ENCODE measurements at regions not wholly inside any gene's neighbourhood (a gene's known extent, or its start where the extent isn't known, plus 50 kb on each side); places are given as distances from the start of the nearest gene placed in this dataset.
A peak's percentile ranks its signal among the peaks of the same experiment; 100 is the strongest.
"Not testable (repeated sequence)": the region's sequence is repeated elsewhere in the genome, so short reads cannot be mapped to it uniquely, and the experiment has no call there.

DNA sequence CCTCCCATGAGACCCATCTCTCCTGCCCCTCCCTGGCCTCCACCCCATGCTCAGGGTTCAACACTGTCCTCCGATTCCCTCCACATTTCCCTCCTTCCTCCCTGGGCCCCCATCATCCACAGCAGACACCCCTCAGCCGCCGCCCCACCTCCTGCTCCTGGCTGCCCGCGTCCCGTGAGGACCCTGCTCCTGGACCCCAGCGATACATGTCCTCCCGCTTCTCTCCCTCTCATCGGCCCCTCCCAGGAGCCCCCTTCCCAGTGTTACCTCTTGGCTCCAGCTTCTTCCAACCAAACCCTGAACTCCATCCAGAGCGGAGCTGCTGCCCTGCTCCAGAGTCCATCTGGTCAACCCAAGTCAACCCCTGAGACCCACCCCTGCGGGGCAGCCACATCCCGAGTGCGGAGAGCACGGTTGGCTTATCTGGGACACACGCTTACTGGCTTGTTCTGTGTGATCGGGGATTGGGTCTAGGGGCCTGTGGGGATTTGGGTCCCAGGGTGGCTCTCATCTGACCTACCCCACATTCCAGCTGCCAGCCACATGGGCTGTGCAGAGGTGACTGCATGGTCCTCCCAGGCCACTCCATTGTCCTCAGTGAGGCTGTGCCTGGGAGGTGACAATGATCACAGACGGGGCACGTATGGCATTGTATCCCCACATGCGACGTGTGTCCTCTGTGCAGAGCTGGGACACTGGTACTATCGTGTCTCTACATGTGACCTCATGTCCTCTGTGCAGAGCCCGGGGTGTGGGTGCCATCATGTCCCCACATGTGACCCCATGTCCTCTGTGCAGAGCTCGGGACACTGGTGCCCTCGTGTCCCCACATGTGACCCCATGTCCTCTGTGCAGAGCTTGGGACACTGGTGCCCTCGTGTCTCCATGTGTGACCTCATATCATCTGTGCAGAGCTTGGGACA is 333.6 kb downstream of the ADGRD1 start:
- no peak for DNase-seq

DNA sequence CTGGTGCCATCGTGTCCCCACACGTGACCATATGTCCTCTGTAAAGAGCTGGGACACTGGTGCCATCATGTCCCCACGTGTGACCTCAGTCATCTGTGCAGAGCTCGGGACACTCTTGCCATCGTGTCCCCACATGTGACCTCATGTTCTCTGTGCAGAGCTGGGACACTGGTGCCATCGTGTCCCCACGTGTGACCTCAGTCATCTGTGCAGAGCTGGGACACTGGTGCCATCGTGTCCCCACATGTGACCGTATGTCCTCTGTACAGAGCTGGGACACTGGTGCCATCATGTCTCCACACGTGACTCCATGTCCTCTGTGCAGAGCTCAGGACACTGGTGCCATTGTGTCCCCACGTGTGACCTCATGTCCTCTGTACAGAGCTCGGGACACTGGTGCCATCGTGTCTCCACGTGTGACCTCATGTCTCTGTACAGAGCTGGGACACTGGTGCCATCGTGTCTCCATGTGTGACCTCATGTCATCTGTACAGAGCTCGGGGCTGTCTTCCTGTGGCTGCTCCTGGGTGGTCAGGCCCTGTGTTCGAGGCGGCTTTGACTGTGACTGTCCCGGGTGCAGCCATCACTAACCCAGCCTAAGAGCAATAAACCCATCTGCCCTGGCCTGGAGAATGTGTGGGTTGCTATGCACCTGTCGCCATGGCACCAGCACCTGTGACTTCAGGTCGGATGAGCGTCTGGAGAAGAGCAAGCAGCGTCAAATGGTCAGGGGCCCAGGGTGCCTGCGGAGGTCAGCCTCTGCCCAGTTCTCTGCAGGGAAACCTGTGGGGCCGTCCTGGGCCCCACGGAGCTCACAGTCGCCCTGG is 334.4 kb downstream of the ADGRD1 start:
- no peak for DNase-seq

DNA sequence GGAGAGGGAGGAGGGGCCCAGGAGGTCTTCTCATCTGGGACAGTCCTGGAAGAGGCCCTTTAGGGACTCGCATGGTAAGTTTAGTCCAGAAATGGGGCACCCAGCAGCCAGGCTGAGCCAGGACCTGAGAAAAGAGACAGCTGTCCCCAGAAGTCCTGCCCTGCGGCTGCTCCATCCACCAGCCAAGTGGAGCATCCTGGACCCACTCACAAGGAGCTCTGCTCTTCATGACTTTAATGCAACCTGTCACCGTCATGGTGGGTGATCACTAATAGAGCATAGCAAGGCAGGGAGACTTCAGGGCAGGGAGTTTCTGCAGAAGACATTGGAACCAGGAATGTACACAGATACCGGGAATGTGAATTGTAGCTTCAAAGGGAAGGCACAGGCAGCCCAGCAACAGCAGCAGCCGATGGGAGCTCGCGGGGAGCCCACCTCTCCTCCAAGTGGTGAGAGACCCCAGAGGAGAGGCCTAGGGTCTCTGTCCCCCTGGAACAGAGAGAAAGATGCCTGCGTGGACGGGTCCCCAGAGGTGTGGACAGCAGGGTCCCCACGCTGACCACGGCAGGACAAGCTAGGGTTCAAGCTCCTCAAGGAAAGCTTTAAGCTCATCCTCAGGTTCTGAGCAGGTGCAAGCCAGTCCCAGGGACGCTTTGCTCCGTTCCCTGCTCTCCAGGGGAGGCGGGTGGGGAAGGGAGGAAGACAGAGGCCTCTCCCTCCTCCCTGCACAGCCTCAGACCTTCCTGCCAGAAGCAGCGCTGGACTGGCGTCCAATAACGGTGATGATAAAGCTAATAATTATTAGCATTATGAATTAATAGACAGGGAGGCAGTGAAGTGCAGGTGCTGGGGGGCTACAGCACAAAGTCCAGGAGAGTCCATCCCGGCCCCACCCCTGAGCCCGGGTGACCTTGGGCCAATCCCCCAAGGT is 335.3 kb downstream of the ADGRD1 start:
- not testable (repeated sequence) for DNase-seq

DNA sequence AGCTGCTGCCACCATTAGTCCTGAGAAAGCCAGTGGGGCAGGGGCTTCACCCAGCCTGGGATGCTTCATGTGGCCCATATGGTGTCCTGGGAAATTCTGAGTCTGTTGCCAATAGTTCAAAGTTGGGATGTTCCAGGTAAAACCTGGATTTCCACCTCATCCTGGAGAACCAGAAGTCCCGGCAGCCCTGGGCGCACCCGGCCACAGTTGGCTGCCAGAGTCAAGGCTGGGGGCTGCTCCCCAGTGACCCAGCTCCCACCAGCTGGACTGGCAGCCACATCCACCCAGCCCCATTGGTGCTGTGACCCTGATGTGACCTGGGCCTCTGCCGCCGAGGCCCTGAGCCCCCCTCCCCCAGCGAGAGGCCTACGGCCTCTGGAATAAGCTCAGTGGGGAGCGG is 336.1 kb downstream of the ADGRD1 start:
- not testable (repeated sequence) for DNase-seq

DNA sequence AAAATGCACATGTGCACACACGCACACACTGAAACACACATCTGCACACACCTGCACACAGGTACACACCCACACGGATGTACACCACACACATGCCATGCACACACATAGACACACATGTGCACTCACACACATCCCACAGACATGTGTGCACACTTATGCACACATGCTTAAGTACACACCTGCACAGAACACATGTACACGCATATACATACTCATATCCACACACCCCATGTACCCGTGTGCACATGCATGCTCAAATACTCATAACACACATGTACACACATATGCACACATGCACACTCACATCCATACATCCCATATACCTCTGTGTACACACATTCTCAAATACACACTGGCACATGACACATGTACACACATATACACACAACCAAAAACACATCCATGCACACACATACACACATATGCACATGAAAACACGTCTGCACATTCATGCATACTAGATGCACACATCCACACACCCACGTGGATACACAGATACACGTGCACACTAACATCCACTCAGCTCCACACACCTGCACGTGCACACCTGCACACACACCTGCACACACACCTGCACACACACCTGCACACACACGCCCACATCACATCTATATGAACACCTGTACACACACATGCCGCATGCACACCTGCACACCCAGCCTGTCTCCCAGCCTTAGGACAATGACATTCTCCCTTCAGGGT is 336.7 kb downstream of the ADGRD1 start:
- DNase-seq, result no peak

DNA sequence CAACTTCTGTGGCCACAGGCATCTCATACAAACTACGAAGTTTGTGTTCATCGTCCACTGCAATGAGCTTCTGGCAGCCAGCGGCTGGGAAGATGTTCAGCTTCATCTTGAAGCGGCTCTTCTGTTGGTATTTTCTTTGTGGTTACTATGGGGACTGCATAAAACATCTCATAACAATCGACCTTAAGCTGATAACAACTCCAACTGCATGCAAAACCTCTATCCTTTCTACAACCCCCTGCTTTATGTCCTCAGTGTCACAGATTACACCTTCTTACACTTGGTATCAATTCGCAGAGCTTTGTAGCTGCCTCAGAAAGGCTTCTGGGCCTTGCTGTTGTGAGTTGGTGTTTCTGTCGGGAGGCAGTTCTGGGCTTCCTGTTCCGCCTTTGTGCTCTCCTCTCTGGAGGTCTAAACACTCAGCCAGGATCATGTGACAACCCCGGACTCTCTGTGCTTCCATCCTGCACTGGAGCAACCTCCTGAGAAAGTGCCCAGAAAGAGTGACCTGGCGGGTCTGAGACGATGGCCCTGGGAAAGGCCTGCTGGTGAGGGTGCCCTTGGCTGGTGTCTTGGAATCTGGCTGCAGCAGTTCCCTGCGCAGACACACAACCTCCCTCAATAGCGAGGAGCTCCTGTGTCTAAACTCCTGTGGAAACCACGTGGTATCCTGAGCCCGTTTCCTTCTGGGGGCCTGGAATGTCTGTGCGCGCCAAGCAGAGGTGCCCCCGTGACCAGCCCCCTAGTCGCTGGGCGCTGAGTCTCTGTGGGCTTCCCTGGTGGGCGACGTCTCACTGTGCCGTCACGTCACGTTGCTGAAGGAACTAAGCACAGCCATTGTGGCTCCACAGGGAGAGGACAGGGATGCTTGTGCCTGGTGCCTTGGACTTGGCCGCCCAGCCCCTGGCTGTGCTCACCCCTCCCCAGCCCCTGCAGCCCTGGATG is 339.6 kb downstream of the ADGRD1 start:
- peak in 9 of 56 donors; percentile 1 to 48 (median 32) for DNase-seq

DNA sequence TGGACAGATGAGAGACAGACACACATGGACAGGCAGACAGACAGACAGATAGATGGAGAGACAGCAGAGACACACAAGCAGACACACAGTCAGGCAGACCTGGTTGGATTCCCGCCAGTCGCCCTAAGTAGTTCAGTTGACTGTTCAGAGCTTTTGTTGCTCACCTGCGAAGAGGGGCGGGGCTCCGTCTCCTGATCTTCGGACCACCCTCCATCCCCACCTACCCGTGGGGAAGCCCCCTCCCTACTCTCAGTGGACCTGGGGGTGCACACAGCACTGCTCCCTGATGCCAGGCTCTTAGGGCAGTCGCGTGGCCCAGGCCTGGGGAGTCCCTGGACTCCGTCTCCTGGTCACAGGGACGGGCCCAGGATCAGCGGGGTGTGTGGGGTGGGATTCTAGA is 341.0 kb downstream of the ADGRD1 start:
- DNase-seq, result not testable (repeated sequence)

DNA sequence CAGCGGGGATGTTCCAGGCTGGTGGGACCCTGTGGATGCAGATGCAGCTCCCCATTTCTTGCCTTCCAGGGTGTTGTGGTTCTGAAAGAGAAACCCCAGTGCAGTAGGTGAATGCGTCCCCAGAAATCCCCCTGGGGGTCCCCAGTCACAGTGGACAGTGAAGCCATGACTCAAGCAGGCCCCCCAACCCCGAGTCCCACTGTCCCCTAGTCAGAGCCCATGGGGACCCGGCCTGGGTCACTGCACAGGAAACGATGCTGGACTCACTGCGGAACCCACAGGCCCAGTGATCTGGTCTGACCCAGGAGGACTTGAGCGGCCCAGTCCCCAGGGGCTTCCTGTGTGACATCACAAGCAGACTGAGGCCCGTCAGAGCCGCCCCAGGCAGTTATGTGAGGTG is 341.4 kb downstream of the ADGRD1 start:
- not testable (repeated sequence) for DNase-seq

DNA sequence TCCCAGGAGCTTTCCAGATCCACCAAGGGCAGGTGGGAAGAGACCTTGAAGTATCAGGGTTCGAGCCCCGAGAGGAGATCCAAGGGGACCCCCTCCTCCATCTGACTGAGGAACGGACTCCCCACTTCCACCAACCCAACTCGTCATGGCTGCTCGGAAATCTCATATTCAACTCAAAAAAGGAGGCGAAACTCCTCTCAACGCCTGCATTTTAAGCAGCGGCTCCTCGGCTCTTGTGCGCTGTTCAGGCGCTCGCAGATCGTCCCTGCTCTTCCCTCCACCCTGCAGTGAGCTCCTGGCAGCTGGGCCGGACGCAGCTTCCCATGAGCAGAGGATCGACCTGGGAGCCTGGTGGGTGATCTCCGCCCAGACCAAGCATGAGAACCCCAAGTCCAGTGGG is 341.9 kb downstream of the ADGRD1 start:
- DNase-seq, result not testable (repeated sequence)

DNA sequence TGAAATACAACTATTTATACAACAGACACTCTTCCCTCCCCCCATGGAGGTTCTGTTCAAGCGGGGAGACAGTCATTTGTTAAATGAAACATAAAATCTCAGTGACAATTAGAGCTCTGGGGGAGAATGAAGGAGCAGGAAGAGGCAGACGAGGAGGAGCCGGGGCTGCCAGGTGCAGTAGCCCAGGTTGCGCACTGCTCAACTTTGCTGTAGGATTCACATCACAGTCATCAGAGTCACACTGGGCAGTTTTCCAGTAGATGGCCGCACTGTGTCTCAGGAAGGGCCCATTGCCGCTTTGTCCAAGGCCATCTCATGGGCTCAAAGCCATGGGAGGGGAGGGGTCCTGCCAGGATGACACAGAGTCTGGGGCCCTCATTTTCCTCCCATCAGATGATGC is 342.4 kb downstream of the ADGRD1 start:
- DNase-seq, result not testable (repeated sequence)

DNA sequence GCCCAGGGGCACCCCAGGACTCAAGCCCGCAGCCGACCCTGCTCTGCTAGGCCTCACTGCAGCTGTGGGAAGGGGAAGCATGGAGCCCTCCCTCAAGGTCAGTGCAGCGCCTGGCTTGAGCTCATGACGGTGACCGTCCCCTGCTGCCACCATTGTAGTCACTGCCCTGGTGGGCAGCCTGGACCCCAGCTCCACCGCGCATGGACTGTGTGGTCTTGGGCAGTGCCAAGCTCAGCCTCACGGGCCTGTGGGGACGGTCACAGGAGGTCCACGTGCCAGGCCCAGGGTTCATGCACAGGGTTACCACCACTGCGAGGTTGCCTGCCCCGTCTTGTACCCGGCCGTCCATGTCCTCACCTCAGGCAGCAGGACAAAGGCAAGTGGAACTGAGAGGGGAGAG is 342.9 kb downstream of the ADGRD1 start:
- DNase-seq, result not testable (repeated sequence)

DNA sequence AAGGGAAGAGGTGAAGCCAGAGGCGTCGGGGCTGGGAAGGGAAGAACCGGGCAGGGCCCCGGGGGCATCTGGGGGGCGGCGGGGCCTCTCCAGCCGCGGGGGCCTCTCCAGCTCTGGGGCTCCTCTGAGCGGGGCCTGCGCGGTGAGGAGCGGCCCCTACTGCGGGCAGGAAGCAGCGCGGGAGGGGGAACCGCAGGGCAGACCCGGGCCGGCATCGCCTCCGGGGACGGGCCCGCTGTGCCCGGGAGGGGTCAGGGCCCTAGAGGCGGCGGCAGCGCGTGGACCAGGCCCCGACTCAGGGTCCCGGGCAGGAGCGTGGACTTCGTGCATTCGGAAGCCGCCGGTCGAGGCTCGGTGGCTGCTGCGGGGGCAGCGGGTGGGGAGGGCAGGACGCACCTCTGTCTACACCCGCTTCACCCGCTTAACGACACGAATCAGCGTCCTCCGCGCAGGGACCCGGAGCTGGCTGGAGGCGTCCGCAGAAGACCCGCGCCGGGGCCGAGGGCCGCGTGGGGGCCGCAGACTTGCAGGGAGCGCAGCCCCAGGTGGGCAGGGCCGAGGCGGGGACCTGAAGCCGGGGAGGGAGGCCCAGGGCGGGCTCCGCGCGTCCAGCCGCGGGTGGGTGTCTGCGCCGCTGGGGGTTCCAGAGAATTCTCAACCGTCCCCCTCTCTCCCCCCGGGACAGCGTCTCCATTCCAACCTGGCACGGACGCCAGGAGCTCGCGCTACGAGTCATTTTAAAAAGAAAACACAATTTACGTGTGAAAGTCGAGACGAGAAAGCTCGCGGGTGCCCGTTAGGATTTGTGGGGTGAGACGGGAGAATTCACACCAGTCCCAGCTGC is 345.0 kb downstream of the ADGRD1 start:
- not testable (repeated sequence) for DNase-seq

DNA sequence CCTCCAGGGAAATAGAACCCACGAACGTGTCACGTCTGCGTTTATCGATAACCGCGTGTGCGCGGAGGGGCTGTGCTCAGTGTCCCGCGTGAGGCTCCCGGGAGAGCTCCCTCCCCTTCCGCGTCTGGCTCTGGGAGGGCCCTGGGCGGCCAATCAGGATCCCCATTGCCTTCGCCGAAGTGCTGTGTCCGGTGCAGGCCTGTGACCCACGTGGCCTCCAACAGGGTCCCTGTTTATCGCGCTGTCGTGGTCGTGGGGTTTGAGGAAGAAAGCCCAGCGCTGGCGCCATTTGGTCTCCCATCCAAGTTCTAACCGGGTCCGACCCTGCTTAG is 345.6 kb downstream of the ADGRD1 start:
- not testable (repeated sequence) for DNase-seq

DNA sequence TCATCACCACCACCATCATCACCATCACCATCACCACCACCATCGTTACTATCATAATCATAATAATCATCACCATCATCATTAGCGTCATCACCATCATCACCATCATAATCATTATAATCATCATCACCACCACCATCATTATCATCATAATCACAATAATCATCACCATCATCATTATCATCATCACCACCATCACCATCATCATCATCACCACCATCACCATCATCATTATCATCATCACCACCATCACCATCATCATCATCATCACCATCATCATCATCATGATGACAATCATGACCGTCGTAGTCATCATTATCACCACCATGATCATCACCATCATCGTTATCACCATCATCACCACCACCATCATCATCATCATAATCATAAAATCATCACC is 349.9 kb downstream of the ADGRD1 start:
- not testable (repeated sequence) for DNase-seq

DNA sequence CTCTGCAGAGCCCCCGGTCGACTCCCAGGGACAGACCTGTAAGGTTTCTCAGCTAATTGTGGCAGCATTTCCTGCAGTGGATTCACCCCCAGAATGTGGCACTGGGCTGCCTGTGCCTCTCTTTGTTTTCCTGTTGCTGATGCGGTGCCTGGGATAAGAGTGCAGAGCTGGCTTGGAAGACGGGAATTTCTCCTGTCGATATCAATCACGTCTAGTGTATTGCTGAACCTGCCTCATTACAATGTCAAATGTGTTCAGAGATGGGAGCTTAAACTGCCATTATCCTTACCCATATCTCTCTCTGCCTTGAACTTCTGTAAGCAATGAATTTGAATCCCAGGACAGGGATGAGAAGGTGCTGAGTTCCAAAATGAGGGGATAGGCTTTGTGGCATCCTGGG is 350.9 kb downstream of the ADGRD1 start:
- DNase-seq, result not testable (repeated sequence)

DNA sequence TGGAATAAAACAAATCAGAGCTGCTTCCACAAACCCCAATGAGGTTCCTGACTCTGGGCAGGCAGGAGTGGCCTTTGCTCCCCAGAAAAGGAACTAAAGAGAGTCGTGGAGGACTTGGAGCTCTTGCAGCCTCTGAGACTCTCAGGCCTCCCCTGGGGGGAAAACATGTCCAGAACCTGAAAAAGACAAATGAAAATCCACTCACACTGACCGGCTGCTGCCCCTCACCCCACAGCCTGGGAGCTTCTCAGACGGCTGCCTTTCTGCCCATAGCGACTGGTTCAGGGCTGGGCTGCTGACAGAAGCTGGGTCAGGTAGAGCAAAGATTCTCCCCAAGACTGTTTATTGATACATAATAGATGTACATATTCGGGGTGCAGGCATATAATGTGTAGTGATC is 356.0 kb downstream of the ADGRD1 start:
- no peak for DNase-seq

DNA sequence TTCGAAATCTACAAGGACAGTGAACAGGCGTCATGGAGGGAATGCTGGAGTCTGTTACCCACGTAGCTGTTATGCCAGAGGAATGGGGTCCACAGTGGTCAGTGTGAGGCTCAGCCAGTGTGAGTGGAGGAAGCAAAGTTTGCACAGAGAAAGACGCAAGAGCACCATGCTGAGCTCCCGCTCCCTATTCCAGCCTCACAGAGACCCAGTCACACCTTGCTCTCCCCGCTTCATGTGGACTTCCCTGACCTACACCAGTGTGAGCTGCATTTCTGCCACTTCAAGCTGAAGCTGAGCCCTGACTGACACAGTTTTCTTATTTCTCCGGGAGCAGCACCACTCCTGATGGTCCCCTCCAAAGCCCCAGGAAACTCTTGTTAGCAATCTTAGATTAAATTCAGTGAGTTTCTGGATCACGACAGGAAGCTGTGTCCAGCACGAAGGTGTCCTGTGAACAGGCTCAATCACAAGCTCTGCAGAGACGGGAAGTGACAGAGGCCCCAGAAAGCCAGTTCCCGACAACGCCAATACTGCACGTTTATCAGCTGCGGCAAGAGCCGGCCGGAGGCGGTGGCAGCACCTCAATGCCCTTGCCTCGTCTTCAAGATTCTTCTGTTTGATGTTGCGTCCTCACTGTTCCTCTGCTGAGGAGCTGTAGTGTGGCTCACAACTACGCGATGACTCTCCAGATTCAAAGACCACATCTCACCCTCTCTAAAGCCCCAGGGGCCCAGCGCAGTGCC is 356.7 kb downstream of the ADGRD1 start:
- not testable (repeated sequence) for DNase-seq

DNA sequence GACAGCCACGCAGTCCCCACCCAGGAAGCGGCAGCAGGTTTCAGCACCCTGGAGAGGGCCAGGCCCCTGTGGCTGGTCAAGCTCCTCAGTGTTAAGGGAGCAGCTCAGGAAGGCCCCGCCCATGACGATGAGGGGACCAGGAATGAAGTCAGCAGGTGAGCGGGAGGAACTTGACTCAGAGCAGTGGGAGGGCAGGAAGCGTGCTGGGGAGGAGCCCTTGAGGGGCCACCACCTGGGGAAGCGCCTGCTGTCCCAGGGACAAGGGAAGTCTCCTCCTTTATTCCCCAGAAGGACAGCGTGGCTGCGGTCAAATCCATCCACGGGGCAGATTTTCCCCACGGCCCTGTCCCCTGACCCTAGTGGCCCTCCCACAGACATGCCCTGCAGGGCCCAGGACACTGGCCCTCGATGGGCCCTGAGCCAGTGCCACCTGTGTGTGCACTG is 357.6 kb downstream of the ADGRD1 start:
- not testable (repeated sequence) for DNase-seq
